ENCODE measurements at regions not wholly inside any gene's neighbourhood (a gene's known extent, or its start where the extent isn't known, plus 50 kb on each side); places are given as distances from the start of the nearest gene placed in this dataset.

- TF ChIP-seq CTCF (IDR thresholded peaks at IDR 0.05), result no peak
- no peak for TF ChIP-seq POLR2A (IDR thresholded peaks at IDR 0.05)
Observed at GRCh38 chr2:16012626-16013358, 72.4 kb downstream of the MYCN start.
